ENCODE measurements at regions not wholly inside any gene's neighbourhood (a gene's known extent, or its start where the extent isn't known, plus 50 kb on each side); places are given as distances from the start of the nearest gene placed in this dataset.

DNA sequence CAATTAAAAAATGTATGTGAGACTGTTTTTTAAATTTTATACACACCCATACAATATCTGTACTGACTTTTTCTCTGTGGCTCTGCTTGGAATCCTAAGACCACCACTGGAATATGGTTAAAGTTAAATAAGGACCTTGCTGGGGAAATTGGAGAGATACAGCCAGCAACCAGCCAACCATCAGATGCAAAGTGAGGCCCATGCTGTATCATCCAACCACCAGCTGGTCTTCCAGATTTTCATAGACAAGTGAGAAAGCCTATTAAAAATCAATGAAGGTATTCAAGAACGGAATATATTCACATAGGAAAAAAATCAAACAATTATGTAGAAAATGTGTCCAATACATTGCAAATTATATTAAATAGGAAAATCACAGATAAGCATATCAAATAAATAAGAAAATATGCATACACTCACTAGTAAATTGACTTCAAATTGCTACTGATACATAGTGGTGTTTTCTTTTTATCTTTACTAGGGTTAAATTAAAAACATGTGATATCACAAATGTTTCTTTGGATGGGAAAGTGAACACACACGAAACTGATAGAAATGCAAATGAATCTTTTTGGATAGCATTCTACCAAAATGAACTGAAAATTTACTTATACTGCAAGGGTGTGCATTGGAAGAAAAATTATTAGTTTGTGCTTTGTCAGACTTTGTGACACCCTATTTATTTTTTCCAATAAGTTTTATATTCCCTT lies 1486.3 kb downstream of the BRINP3 start:
- TF ChIP-seq YY1 (IDR thresholded peaks at IDR 0.05; ENCODE audit: low read depth) (no peak), CEBPB (IDR thresholded peaks at IDR 0.05) (no peak), TAF1 (IDR thresholded peaks at IDR 0.05; ENCODE audit: low read depth) (no peak), ZBTB7A (IDR thresholded peaks at IDR 0.05; ENCODE audit: low read depth) (no peak), FOXM1 (IDR thresholded peaks at IDR 0.05; ENCODE audit: borderline replicate concordance, low read depth) (no peak), USF1 (IDR thresholded peaks at IDR 0.05) (no peak)
- TF ChIP-seq, protein P1, sequence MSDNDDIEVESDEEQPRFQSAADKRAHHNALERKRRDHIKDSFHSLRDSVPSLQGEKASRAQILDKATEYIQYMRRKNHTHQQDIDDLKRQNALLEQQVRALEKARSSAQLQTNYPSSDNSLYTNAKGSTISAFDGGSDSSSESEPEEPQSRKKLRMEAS (IDR thresholded peaks at IDR 0.05) = no peak

DNA sequence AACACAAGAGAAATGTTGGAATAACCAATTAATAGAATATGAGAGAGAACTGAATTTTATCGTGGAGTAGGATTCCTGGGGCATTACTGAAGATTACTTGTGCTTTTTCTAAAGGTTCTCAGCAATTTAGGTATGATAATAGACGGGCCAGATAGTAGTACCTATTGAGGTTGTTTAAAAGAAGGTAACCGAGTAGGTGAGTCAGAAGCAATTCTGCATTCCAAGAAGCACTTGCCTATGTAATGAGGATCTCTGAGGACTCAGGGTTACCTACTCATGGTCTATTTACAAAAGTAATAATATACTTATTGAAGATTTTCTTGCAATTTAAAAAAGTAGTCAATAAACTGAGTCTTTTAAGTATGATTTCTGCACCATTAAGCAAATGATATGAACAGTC lies 1469.8 kb downstream of the BRINP3 start:
- no peak for TF ChIP-seq EGR1 (IDR thresholded peaks at IDR 0.05)
- no peak for TF ChIP-seq RAD21 (IDR thresholded peaks at IDR 0.05; ENCODE audit: low read depth)
- no peak for TF ChIP-seq FOXM1 (IDR thresholded peaks at IDR 0.05; ENCODE audit: borderline replicate concordance, low read depth)
- no peak for TF ChIP-seq TEAD4 (IDR thresholded peaks at IDR 0.05)
- no peak for TF ChIP-seq CEBPB (IDR thresholded peaks at IDR 0.05)
- TF ChIP-seq ZBTB7A (IDR thresholded peaks at IDR 0.05; ENCODE audit: low read depth) = no peak
- TF ChIP-seq REST (IDR thresholded peaks at IDR 0.05; ENCODE audit: low read depth) = no peak
- TF ChIP-seq, protein P1 (IDR thresholded peaks at IDR 0.05) = no peak

GRCh38 chr1:189021577-189021976 lies 1456.1 kb downstream of the BRINP3 start:
- TF ChIP-seq ZBTB7A (IDR thresholded peaks at IDR 0.05; ENCODE audit: low read depth) (no peak), CREB1 (IDR thresholded peaks at IDR 0.05; ENCODE audit: low read depth) (no peak), TAF1 (IDR thresholded peaks at IDR 0.05; ENCODE audit: low read depth) (no peak), REST (IDR thresholded peaks at IDR 0.05; ENCODE audit: low read depth) (no peak), EGR1 (IDR thresholded peaks at IDR 0.05) (no peak), NFIC (IDR thresholded peaks at IDR 0.05) (no peak), TCF12 (IDR thresholded peaks at IDR 0.05; ENCODE audit: low read depth) (no peak), YY1 (IDR thresholded peaks at IDR 0.05; ENCODE audit: low read depth) (no peak), EP300 (IDR thresholded peaks at IDR 0.05; ENCODE audit: borderline replicate concordance) (no peak), FOXM1 (IDR thresholded peaks at IDR 0.05; ENCODE audit: borderline replicate concordance, low read depth) (no peak)

DNA sequence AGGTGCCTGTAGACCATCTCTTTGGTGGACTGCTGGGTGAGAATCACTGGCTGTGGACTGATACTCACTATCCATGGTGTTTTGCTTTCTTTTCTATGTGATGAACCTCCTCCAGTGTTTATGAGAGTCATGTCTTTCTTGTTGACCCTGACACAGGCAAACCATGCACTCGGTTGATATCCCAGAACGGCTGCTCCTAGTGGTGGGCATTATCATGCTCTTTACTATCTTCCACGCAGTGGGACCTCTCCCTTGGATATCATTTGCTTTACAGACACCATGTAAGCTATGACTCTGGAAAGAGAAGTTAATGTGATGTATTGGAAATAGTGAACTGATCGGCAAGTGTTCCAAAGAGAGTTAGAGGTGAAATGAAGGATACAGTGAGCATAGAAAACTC lies 1455.6 kb downstream of the BRINP3 start:
- no peak for TF ChIP-seq EGR1 (IDR thresholded peaks at IDR 0.05)
- TF ChIP-seq RAD21 (IDR thresholded peaks at IDR 0.05; ENCODE audit: low read depth) = no peak
- TF ChIP-seq CREB1 (IDR thresholded peaks at IDR 0.05; ENCODE audit: low read depth) = no peak
- TF ChIP-seq NFIC (IDR thresholded peaks at IDR 0.05) = no peak
- no peak for TF ChIP-seq ZBTB7A (IDR thresholded peaks at IDR 0.05; ENCODE audit: low read depth)
- TF ChIP-seq EP300 (IDR thresholded peaks at IDR 0.05; ENCODE audit: borderline replicate concordance) = no peak
- TF ChIP-seq TEAD4 (IDR thresholded peaks at IDR 0.05) = no peak
- TF ChIP-seq YY1 (IDR thresholded peaks at IDR 0.05; ENCODE audit: low read depth) = no peak
- no peak for TF ChIP-seq TCF12 (IDR thresholded peaks at IDR 0.05; ENCODE audit: low read depth)
- no peak for TF ChIP-seq USF1 (IDR thresholded peaks at IDR 0.05)
- no peak for TF ChIP-seq REST (IDR thresholded peaks at IDR 0.05; ENCODE audit: low read depth)
- no peak for TF ChIP-seq FOXM1 (IDR thresholded peaks at IDR 0.05; ENCODE audit: borderline replicate concordance, low read depth)
- TF ChIP-seq CEBPB (IDR thresholded peaks at IDR 0.05) = no peak
- TF ChIP-seq, protein P1 (IDR thresholded peaks at IDR 0.05) = no peak
- no peak for TF ChIP-seq TAF1 (IDR thresholded peaks at IDR 0.05; ENCODE audit: low read depth)
